ENCODE measurements at regions not wholly inside any gene's neighbourhood (a gene's known extent, or its start where the extent isn't known, plus 50 kb on each side); places are given as distances from the start of the nearest gene placed in this dataset.

- no peak for DNase-seq
These were observed 145.5 kb downstream of the WNT5A start for GRCh38 chr3:55341502-55342031.

GRCh38 chr3:55339819-55340218 is 147.3 kb downstream of the WNT5A start:
- DNase-seq, result no peak

GRCh38 chr3:55339390-55339789 is 147.7 kb downstream of the WNT5A start:
- no peak for DNase-seq

GRCh38 chr3:55337641-55338180 is 149.4 kb downstream of the WNT5A start:
- DNase-seq, result no peak

- DNase-seq, result no peak
These were observed 153.2 kb downstream of the WNT5A start for GRCh38 chr3:55333923-55334322.

- DNase-seq, result no peak
These were observed 154.1 kb downstream of the WNT5A start for GRCh38 chr3:55333046-55333445.

- no peak for DNase-seq
These were observed 154.9 kb downstream of the WNT5A start for GRCh38 chr3:55332176-55332575.

GRCh38 chr3:55331524-55331923 is 155.6 kb downstream of the WNT5A start:
- no peak for DNase-seq

GRCh38 chr3:55330756-55331155 is 156.3 kb downstream of the WNT5A start:
- no peak for DNase-seq

- DNase-seq, result no peak
These were observed 156.8 kb downstream of the WNT5A start for GRCh38 chr3:55330355-55330754.

- DNase-seq, result no peak
These were observed 157.3 kb downstream of the WNT5A start for GRCh38 chr3:55329849-55330248.

GRCh38 chr3:55327131-55327920 is 159.8 kb downstream of the WNT5A start:
- no peak for DNase-seq

GRCh38 chr3:55322638-55323037 is 164.5 kb downstream of the WNT5A start:
- no peak for DNase-seq

GRCh38 chr3:55320928-55321327 is 166.2 kb downstream of the WNT5A start:
- DNase-seq, result no peak

GRCh38 chr3:55315396-55315795 is 171.7 kb downstream of the WNT5A start:
- DNase-seq, result no peak

- no peak for DNase-seq
These were observed 173.4 kb downstream of the WNT5A start for GRCh38 chr3:55313666-55314065.

- no peak for DNase-seq
These were observed 177.8 kb downstream of the WNT5A start for GRCh38 chr3:55309336-55309735.

GRCh38 chr3:55307622-55308021 is 179.5 kb downstream of the WNT5A start:
- no peak for DNase-seq

- no peak for DNase-seq
These were observed 181.2 kb downstream of the WNT5A start for GRCh38 chr3:55305696-55306485.

GRCh38 chr3:55300701-55301100 is 186.4 kb downstream of the WNT5A start:
- no peak for DNase-seq

- no peak for DNase-seq
These were observed 189.4 kb downstream of the WNT5A start for GRCh38 chr3:55297706-55298105.

- no peak for DNase-seq
These were observed 189.9 kb downstream of the WNT5A start for GRCh38 chr3:55297245-55297644.

GRCh38 chr3:55296791-55297190 is 190.3 kb downstream of the WNT5A start:
- DNase-seq, result no peak

- DNase-seq, result no peak
These were observed 191.1 kb downstream of the WNT5A start for GRCh38 chr3:55296030-55296429.
